ENCODE measurements at regions not wholly inside any gene's neighbourhood (a gene's known extent, or its start where the extent isn't known, plus 50 kb on each side); places are given as distances from the start of the nearest gene placed in this dataset.
A peak's percentile ranks its signal among the peaks of the same experiment; 100 is the strongest.

DNA sequence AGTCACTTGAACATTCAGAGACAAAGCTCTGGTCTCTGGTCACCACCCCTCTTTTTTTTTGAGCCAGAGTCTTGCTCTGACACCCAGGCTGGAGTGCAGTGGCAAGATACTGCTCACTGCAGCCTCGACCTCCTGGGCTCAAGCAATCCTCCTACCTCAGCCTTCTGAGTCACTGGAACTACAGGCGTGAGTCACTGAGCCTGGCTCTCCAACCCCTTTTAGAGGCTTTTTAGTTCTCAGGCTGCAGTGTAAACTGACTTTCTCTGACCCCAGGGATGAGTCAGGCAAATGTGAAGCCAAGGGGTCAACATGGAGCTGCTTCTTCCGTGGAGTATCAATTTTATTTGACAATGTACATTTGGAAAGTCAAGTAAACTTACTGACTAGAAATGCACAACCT lies 229.2 kb downstream of the PTTG2 start:
- DNase-seq, result no peak

DNA sequence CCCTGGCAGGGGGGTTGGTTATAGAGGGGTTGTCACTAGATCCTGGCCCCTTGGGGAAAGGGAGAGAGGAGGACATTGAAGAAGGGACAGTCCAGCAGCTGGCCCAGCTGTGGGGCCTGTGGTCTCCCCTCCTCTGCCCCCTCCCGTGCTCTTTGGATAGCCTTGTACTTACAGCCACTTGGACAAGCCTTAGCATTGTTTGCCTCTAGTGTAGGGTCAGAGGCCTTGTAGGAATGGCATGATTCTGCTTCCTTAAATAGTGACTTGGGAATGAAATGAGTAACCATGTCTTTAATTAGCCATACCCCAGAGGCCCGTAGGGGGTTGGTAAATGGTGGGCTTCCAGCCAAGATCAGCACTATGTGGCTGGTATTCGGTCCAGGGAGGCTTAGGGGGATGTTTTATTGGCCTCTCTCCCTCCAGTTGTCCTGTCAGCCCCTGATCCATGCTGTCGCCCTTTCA lies 230.6 kb downstream of the PTTG2 start:
- no peak for DNase-seq

DNA sequence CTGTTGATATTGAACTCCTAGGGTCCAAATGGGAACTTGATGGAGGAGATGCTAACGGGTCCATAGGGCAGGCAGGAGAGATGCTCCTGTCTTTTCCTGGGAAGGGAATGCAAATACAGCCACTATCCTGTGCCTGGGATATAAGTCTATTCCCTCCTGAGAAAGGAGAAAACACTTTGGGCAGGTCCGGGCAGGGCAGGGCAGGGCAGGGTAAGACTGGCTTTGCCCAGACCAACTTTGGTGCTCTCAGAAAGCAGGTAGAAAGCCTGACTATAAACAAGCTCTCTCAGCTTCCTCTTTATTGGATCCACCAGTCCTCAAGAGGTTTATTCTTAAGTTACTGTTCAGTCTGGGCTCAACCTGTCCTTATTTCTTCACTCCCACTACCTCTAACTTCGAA lies 232.3 kb downstream of the PTTG2 start:
- no peak for DNase-seq

DNA sequence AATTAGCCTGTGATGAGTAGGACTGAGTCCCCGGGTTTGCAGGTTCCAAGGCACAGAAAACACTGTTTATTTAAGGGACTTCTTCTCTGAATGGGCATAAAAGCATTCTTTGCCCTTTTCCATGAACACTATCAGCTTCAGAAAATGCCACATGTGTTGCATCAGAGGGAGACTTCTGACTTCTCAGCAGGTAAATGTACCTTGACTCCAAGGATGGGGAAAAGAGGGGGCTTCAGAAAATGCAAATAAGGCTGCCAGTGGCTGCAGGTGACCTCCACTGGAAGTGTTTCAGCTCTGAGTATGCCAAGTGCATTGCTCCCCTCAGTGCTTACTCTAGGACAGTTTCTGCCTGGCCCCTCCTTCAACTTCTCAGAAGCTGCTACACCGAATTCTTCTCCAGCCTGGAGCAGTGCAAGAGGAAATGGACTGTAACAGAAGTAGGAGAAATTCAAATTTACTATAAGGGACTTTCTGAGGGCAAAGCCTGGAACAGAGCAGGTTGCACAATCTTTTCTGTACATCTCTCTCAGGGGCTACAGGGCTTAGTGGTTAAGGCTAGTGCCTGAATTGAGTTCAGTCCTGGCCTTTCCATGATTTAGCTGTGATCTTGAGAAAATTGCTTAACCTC lies 233.2 kb downstream of the PTTG2 start:
- no peak for DNase-seq

DNA sequence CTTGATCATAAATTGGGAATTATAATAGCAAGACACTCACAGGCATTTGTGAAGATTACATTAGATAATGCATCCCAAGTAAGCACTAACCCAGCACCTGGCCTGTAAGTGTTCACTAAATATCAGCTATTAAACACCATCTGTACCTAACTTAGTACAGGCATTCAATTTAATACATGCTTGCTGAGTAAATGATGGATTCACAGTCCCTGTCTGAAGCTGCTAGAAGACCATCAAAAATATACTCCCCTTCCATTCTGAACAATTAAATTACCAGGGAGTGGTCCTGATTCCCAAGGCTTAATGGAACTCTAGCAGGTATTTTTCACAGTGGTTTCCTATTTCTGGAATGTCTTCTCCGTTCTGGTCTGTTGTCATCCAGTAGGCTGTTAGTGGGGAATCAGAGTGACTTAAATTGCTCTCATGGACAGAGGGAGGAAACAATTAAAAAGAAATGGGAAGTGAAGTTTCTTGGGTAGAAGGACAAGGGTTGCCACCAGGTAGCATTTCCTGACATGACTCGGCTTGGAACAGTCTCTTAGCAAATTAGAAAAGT lies 233.9 kb downstream of the PTTG2 start:
- DNase-seq, result no peak

DNA sequence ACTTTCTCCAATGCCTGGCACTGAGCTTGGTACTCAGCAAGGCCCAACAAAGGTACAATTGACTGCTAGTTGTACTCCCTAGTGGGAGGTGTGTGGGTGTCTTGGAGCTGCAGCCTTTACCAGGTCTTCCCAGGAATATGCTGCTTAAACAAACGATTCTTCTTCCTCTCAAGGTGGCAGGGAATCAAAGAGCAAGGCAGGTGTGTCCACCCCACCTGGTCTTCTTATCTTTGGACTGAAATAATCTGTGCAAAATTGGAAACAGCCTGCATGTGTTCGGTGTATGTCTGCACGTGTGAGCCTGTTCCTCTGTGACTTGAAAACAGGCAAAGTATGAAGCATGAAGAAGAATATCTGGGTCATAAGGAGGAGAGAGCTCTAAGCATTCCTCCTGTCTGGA lies 235.3 kb downstream of the PTTG2 start:
- no peak for DNase-seq

DNA sequence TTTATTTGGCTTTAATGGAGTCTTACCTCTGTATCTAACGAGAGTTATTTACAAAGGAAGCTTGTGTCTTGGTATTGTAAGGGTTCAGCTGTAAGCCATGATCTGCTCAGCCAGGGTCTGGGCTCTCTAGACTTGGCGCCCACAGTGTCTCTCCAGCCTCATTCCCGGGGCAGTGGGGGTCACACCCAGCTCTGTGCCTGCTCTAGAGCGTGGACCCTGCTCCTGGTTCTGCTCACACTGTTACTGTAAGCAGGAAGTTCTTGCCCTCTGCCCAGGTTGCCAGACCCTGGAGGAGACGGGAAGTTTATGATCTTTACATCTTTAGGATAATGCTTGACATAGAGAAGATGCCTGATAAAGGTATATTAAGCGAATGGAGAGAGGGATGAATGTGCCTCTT lies 235.7 kb downstream of the PTTG2 start:
- no peak for DNase-seq

DNA sequence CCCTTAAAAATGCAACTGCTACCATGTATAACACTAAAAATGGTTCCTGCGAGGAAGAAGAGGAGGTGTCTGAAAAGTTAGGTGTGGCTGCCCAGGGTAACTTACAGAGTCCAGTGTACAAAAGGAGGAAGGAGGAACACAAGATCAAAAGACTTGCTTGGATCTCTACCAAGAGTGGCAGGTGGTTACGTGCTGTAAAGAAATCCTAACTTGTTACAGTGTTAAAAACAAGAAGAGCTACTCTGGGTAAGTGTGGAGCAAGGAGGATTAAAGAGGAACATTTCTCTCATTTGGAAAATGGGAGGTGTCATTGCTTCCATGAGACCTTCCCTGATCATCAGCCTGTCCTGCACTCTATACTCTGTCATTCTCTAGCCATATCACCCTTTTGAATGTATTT lies 242.0 kb downstream of the PTTG2 start:
- no peak for DNase-seq

DNA sequence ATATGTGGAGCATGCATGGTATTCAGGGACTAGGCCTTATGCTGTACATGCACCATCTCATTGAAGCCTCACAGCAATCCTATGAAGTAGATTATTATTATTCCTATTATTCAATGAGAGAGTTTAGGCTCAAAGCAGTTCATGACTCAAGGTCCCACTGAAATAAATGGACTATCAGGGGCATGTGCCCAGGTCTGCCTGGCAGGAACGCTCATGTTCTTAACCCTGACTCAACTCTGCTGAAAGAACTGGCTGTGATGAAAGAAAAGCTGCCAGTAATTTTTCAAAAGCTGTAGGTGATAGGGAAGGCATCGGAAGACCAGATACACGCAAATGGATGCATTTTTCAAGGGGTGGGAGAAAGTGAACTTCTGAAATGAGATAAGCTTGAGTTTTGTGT lies 243.4 kb downstream of the PTTG2 start:
- DNase-seq, result no peak

DNA sequence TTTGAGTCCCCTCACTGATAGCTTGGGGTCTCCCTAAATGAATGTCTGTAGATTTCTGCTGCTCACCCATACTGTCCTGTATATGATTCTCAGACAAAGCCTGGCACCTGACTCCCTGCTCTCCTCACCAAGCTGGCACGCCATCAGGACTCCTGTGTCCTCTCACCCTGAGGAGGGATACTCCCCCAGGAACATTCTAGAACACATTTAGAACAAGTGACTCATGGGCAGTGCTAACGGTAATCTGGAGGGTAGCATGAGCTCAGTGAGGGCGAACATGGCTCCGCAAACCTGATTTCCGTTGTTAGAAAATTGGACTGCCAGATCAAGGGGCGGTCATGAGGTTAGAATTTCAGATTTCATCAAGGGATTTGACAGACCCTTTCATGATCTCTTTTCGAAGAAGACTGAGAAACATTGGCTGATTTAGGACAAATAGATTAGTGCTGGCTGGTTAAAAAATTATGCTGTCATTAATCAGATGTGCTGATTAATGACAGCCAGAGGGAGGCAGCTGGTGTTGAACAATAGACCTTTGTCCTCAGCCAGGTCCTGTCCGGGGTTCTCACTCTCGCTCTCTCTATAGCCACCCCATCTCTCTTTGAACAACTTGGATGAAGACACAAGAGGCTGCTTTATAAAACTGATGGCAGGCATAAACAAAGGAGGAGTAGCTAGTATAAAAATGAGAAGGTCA lies 244.3 kb downstream of the PTTG2 start:
- no peak for DNase-seq

DNA sequence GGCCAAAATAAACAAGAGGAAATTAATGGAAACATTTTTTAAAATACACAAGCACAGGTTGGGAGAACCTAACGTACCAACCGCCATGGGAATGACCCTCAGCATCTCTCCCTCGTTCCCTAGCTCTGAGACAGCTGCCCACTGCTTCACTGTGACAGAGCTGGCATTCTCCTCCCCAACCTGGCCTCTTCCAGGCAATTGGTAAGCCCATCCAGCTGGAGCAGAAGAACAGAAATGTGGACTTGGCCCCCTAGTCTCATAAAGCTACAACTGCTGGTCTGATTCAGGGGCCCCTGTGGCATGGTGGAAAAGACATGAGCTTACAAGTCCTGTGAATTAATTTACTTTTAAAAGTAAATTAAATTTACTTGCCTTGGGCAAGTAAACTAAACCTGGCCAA lies 245.1 kb downstream of the PTTG2 start:
- DNase-seq, result no peak

DNA sequence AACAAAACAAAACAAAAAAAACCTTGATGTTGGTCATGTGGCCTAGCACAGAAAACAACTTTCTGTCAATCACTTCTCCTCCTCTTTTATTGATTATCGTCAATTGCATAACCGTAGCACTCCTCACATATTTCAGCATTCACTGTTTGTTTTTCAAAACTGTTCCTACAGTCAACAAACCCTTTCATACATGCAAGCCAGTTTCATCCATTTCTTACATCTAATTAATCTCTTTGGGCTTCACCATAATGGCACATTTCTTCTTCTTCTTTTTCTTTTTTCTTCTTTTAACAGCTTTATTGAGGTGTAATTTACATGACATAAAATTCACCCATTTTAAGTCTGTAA lies 246.9 kb downstream of the PTTG2 start:
- DNase-seq, result no peak

DNA sequence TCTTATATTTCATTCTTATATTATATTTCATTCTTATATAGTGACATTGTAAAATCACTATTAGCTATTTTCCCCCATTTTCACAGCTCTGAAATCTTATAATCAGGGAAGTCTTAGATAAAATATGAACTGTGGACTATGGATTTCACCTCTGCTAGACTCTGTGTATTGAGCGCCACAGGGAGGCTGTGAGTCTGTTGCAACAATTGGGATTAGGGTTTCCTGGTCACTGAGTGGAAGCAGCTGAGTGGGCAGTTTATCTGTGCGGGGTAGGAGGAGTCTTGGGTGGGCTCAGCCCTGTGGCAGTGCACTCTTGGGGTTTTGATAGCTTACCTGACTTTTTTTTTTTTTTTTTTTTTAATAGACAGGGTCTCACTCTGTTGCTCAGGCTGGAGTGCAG lies 249.5 kb downstream of the PTTG2 start:
- DNase-seq, result no peak

DNA sequence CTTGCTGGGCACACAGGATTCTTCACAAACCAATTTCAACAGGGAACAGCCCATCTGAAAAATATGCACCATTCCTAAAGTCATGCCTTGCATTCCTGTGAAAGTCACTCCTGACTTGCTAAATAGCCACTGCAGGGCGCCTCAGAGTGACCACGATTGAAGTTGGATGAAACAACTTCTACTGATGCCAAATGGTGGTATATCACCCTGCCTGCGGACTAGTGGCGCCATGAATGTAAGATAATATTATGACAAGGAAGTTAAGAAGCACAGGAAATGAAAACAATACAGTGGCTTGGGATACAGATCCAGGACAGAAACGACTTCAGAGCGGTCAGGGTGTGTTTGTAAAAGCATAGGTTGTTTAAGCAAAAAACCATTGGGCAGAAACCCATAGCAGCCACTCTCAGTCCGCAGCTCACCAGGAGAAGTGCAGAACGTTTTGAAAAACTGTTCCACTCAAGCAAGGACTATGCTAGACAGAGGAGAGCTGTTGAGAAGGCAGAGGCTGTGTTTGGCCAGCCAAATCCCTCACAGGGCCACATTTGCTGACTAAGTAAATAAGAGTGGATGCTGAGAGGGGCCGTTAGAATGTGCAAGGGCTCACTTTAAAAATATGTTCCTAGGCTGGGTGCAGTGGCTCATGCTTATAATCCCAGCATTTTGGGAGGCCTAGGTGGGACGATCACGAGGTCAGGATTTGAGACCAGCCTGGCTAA lies 250.4 kb downstream of the PTTG2 start:
- DNase-seq, result no peak

DNA sequence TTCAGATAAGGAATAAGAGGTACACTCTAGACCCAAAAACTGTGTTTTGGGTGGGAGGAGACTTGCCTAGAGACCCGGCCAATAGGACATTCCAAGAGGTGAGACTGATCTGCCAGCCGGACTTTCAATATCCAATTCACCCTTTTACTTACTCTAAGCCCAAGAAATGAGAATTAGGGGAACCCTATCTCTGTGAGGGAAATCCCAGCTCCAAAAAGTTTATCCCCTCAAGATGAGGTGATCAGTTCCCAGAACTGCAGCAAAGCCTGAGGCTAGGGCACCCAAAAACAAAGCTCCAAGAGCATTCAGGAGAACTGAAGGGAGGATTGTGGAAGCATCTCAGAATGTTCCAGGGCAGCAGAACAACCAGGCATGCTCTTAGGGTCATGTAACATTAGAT lies 251.7 kb downstream of the PTTG2 start:
- no peak for DNase-seq

DNA sequence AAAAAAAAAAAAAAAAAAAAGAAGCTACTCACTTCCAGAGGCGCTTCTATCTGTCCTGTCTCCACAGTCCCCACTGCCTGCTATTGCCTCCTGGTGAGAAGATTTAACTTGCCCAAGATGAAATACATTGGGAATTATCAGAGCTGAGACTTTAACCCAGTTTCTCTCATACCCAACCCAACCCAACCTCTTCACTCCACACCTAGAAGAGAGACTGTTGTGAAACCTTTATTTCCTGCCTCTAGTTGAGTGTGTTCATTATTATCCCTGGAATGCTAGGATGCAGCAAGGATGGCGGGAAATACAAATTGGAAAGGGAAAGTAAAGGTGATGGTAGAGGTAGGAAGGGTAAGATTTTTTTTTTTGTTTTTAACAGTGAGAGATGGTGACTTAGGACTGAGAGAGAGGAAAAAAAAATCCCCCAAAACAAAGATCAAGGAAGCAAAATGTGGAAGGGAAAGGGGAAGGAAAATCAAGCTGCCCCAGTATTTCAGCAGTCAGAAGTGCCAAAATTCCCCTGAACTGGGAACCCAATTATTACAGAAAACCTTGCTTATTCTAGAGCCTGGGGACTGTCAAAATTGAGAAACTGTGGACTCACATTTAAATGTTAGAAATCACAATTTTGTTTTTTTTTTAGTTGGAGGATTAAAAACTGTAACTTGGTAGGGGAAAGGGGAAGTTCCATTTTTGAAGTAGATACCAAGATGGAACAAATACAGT lies 253.0 kb downstream of the PTTG2 start:
- no peak for DNase-seq

DNA sequence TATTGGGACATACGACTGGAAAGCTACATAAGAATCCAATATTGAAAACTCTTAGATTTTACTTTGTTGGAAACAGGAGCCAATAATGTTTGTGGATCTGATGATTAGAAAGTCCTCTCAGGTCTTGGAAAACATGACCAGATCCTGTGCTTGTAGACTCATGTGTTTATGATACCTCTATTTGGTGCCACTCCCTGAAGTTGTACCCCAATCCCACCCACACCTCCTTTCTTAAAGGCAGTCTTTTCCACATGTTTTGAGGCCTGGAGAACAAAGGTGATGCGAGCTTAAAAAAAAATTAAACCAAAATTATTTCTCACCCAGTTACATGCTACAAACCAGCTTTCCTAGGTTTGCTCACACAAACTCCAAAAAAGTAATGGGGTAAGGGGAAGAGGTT lies 262.7 kb downstream of the PTTG2 start:
- no peak for DNase-seq

DNA sequence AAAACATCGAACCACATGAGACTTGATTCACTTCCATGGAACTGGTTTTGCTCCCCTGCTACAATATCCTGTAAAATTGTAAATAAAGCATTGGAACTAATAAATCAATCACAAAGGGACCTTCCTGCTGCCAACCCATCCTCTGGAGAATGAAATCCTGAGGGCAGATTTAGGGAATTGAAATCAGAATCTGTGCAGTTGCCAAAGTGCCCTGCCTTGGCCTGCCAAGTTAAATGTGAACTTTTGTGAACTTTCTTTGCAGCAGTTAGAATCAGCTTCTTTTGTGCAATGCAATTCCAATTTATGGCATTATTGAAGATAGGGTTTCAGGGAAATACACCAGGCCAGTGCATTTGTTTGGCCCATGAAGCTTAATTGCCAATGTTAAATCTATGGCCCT lies 263.1 kb downstream of the PTTG2 start:
- no peak for DNase-seq

DNA sequence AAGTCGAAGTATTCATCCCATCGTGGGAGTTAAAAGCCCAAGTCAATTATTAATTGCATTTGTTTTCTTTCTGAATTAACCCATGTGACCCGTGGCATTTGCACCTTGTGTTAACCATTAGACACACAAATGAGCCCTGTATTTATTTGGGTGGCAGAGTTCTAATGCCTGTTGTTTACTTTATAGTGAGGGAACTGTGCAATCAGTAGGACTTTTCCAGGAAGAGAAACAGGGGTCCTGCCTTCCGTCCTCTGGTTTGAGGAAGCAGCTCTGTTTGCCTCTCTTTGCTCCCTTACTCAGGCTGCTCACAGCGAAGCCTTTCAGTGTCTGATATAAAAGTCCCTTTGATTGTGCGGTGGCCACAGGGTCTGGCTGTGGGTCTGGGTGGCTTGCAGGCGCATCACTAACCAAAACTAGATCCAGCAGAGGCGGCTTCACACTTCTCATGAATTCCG lies 263.6 kb downstream of the PTTG2 start:
- no peak for DNase-seq

DNA sequence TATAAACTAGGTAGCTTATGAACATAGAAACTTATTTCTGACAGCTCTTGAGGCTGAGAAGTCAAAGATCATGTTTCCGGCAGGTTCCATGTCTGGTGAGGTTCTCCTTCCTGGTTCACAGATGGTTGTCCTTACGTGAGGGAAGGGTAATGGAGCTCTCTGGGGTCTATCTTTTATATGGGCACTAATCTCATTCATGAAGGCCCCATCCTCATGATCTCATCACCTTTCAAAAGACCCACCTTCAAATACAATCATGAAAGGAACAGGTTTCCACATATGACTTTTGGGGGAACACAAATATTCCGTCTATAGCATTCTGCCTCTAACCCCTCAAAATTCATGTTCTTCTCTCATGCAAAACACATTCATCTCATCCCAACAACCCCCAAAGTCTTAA lies 264.7 kb downstream of the PTTG2 start:
- no peak for DNase-seq

DNA sequence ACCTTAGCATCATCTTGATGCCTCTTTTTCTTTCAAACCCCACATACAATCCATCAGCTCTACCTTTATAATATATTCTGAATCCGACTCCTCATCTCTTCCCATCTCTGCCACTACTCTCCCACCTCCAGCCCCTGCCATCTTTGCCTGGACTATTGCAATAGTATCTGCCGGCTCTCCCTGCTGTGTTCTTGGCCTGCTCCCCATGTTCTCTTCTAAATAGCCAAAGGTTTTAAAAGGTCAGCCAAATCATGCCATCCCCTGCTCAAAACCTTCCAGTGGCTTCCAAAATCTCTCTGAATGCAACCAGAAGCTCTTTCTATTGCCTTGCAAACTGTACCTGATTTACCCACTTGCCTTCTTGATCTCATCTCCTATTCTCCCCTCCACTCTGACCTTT lies 266.0 kb downstream of the PTTG2 start:
- DNase-seq, result no peak

DNA sequence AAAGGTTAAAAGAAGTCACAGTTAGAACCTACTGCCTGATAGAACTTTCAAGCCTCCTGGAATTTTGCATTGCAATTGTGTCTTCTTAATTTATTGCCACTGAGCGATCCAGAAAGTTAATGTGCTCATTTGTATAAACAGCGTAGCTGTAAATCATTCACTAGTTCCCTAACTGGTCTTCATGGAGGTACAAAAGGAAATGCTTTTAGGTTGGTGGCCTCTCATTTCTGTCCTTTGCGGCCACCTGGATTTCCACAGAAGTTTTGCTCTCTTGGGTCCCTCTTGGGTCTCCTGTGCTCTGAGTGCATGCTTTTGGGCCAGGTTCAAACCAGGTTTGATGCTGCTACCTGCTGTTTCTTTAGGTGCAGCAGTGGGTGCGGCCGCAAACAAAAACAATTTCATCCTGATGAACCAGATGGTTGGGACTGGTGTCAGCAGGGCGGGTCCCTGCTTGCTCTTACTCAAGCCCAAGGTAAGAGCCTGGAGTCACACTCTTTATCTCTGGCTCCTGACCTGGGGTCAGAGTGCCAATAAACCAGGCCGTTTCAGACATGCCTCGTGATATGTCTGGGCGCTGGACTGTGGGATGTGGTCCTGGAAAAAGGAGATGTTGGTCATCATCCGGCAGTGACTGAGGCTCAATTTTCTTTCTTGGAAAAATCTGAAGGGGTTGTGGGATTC lies 270.1 kb downstream of the PTTG2 start:
- peak; percentile 70 for DNase-seq
